GM12874 (cell line): ENCODE measurements at regions not wholly inside any gene's neighbourhood (a gene's known extent, or its start where the extent isn't known, plus 50 kb on each side); places are given as distances from the start of the nearest gene placed in this dataset.

Source experiments
- TF ChIP-seq, protein P1 (sequence below): IDR thresholded peaks from 2 replicates; pipeline ENCODE4 v1.5.1; 2011; ENCODE audit warnings: low read depth, mild to moderate bottlenecking, control low read depth, low read length, moderate library complexity; ENCODE audit not compliant: insufficient read depth

DNA sequence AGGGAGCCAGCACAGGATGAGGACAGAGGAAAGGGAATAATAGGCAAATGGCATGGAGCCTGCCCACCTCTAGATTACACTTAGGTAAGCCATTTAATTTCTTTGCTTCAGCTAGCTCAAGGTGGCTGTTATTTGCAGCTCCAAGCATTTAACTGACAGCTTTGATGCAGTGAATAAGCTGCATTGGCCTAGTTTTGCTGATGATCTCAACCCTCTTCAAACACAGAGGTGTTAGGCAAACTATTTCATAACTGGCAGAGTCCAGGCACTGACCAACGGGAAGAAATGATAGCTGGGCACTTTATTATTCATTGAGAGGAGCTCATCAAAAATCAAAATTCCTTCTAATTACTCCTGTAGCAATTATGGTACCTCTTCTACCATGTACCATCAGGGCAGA lies 317.4 kb downstream of the BMPER start:
- TF ChIP-seq, protein P1, sequence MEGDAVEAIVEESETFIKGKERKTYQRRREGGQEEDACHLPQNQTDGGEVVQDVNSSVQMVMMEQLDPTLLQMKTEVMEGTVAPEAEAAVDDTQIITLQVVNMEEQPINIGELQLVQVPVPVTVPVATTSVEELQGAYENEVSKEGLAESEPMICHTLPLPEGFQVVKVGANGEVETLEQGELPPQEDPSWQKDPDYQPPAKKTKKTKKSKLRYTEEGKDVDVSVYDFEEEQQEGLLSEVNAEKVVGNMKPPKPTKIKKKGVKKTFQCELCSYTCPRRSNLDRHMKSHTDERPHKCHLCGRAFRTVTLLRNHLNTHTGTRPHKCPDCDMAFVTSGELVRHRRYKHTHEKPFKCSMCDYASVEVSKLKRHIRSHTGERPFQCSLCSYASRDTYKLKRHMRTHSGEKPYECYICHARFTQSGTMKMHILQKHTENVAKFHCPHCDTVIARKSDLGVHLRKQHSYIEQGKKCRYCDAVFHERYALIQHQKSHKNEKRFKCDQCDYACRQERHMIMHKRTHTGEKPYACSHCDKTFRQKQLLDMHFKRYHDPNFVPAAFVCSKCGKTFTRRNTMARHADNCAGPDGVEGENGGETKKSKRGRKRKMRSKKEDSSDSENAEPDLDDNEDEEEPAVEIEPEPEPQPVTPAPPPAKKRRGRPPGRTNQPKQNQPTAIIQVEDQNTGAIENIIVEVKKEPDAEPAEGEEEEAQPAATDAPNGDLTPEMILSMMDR = no peak

GRCh38 chr7:34224281-34224680 lies 318.9 kb downstream of the BMPER start:
- TF ChIP-seq, protein P1 = no peak

GRCh38 chr7:34225193-34225592 lies 319.9 kb downstream of the BMPER start:
- TF ChIP-seq, protein P1 = no peak

- TF ChIP-seq, protein P1 = no peak
Observed at GRCh38 chr7:34227525-34227924, 322.2 kb downstream of the BMPER start.

- TF ChIP-seq, protein P1 = no peak
Observed at GRCh38 chr7:34236057-34236456, 330.7 kb downstream of the BMPER start.

- TF ChIP-seq, protein P1 = no peak
Observed at GRCh38 chr7:34236839-34237492, 331.6 kb downstream of the BMPER start.

GRCh38 chr7:34237493-34237849 lies 332.1 kb downstream of the BMPER start:
- TF ChIP-seq, protein P1 = no peak
